PFSK-1 (cell line): ENCODE measurements at regions not wholly inside any gene's neighbourhood (a gene's known extent, or its start where the extent isn't known, plus 50 kb on each side); places are given as distances from the start of the nearest gene placed in this dataset.

Experiments
- FOXP2 ChIP-seq: optimal IDR thresholded peaks from 2 replicates; pipeline ENCODE3; 2011; ENCODE audit warnings: borderline replicate concordance, control low read depth, inconsistent platforms; ENCODE audit not compliant: insufficient read depth; ENCODE audit errors: extremely low read length, extremely low read depth
- POLR2AphosphoS5 ChIP-seq: IDR thresholded peaks from 2 replicates; pipeline ENCODE4 v1.6.1; 2012; ENCODE audit warnings: low read depth, mild to moderate bottlenecking, control low read depth, low read length, moderate library complexity
- REST ChIP-seq, 2 experiments: IDR thresholded peaks; 2 replicates each; pipeline versions ENCODE4 v1.6.1 to v1.8.0; 2011 to 2012; ENCODE audit warnings: low read depth in 2 of 2, low read length in 2 of 2, control low read depth in 1 of 2, inconsistent platforms in 1 of 2, mild to moderate bottlenecking in 1 of 2, moderate library complexity in 1 of 2; ENCODE audit not compliant: insufficient read depth in 1 of 2
- SIN3A ChIP-seq: IDR thresholded peaks from 2 replicates; pipeline ENCODE4 v1.6.1; 2012; ENCODE audit warnings: mild to moderate bottlenecking, low read length, moderate library complexity, borderline replicate concordance; ENCODE audit not compliant: insufficient read depth
- TAF1 ChIP-seq: IDR thresholded peaks from 2 replicates; pipeline ENCODE4 v1.6.1; 2012; ENCODE audit warnings: low read length, control low read depth, borderline replicate concordance; ENCODE audit not compliant: insufficient read depth

GRCh38 chr6:85775883-85776282 lies 133.2 kb upstream of the SYNCRIP start:
- TF ChIP-seq POLR2AphosphoS5 = no peak
- TF ChIP-seq REST (IDR thresholded peaks at IDR 0.05; ENCODE audit: insufficient read depth in 1 of 2, low read depth in 2 of 2, low read length in 2 of 2) = no peak
- no peak for TF ChIP-seq FOXP2
- no peak for TF ChIP-seq SIN3A
- no peak for TF ChIP-seq TAF1

GRCh38 chr6:85772641-85773040 lies 130.0 kb upstream of the SYNCRIP start:
- TF ChIP-seq TAF1 (no peak), POLR2AphosphoS5 (no peak), FOXP2 (no peak), REST (IDR thresholded peaks at IDR 0.05; ENCODE audit: insufficient read depth in 1 of 2, low read depth in 2 of 2, low read length in 2 of 2) (no peak), SIN3A (no peak)

GRCh38 chr6:85771925-85772430 lies 129.3 kb upstream of the SYNCRIP start:
- TF ChIP-seq POLR2AphosphoS5 = no peak
- TF ChIP-seq TAF1 = no peak
- no peak for TF ChIP-seq REST (IDR thresholded peaks at IDR 0.05; ENCODE audit: insufficient read depth in 1 of 2, low read depth in 2 of 2, low read length in 2 of 2)
- no peak for TF ChIP-seq FOXP2
- TF ChIP-seq SIN3A = no peak

GRCh38 chr6:85771455-85771854 lies 128.8 kb upstream of the SYNCRIP start:
- TF ChIP-seq TAF1 (no peak), FOXP2 (no peak), REST (IDR thresholded peaks at IDR 0.05; ENCODE audit: insufficient read depth in 1 of 2, low read depth in 2 of 2, low read length in 2 of 2) (no peak), POLR2AphosphoS5 (no peak), SIN3A (no peak)

- TF ChIP-seq FOXP2 (no peak), REST (IDR thresholded peaks at IDR 0.05; ENCODE audit: insufficient read depth in 1 of 2, low read depth in 2 of 2, low read length in 2 of 2) (no peak), POLR2AphosphoS5 (no peak), SIN3A (no peak), TAF1 (no peak)
Measured at GRCh38 chr6:85764844-85765243, 122.2 kb upstream of the SYNCRIP start.
